ENCODE measurements at regions not wholly inside any gene's neighbourhood (a gene's known extent, or its start where the extent isn't known, plus 50 kb on each side); places are given as distances from the start of the nearest gene placed in this dataset.

DNA sequence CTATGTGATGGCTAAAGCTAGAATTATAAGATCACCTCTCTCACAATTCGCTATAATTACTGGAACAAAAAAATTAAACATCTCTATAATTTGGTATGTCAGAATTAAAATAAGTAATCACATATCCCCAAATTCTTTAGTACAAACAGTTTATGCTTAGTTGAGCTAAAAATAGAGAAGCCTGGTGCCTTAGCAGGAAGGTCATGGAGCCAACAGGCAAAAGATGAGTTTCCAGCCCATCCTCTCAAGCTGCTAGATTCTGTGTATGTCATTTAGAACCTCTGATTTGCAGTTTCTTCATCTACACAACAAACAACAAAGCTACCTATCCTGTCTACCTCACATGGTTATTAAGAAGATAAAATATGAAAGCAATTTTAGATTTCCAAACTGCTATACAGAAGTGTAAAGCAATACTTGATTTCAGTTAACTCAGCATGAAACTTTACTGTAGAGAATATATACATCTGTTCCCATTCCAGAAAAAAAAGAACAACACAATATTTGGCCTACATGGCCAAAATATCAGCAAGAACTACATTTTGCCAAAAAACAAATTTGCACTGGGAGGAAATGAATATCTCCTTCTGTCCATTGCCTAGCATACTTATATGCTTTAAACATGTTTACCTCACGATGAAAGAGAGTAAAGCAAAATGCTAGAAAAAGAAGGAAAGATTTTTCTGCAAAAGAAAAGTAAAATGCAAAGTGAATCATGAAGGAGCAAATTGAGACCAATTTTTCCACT, 294.0 kb upstream of the MIR17HG start:
- TF ChIP-seq TAF1 (IDR thresholded peaks at IDR 0.05; ENCODE audit: borderline replicate concordance, low read depth, low read length), result no peak
- TF ChIP-seq POLR2AphosphoS5 (IDR thresholded peaks at IDR 0.05; ENCODE audit: low read depth, low read length), result no peak

All from GM12892 (cell line).